B cell (primary cell): ENCODE measurements at regions not wholly inside any gene's neighbourhood (a gene's known extent, or its start where the extent isn't known, plus 50 kb on each side); places are given as distances from the start of the nearest gene placed in this dataset.

Experiments
- ATAC-seq: fragments of 200-7000 bp; cut with Tn5 transposase; one replicate; pipeline ENCODE4 v1.10.0; 2021; ENCODE audit warnings: low read depth, mild to moderate bottlenecking, moderate number of reproducible peaks, moderate library complexity
- CTCF ChIA-PET: fragments of 350-600 bp; sonication (Branson Sonifier 250); formaldehyde crosslinking; loops from one replicate; lab custom pipeline; 2021; ENCODE audit warnings: antibody characterized with exemption, inconsistent platforms; lab: Charles Lee
- POLR2A ChIA-PET: fragments of 350-600 bp; sonication (Branson Sonifier 250); formaldehyde crosslinking; loops from one replicate; lab custom pipeline; 2021; ENCODE audit warnings: antibody characterized with exemption; lab: Charles Lee
- DNase-seq: peaks from one replicate; pipeline ENCODE4 v3.0.0; 2013
- H2AFZ ChIP-seq: 2 replicates; pipeline ENCODE4 v1.6.1; 2012; ENCODE audit warnings: mild to moderate bottlenecking, low read depth, low read length; ENCODE audit not compliant: insufficient read depth, poor library complexity, severe bottlenecking
- H3K27ac ChIP-seq, 2 donors: 1 replicate in 1 of 2; 2 replicates in 1 of 2; pipeline ENCODE4 v1.5.1; 2012 to 2013; ENCODE audit warnings: low read length in 2 of 2, mild to moderate bottlenecking in 2 of 2, moderate library complexity in 1 of 2
- H3K27me3 ChIP-seq, 4 experiments: fragments of 200-600 bp in 1 of 4; sonication (generic) in 1 of 4; replicated peaks in 1 of 4; 1 replicate in 2 of 4; 2 replicates in 2 of 4; pipeline versions ENCODE4 v1.6.1 to v1.7.0; 2013 to 2016; ENCODE audit warnings: low read length in 3 of 4, mild to moderate bottlenecking in 2 of 4, mixed read lengths in 1 of 4, moderate library complexity in 1 of 4; ENCODE audit not compliant: insufficient read depth in 4 of 4, control insufficient read depth in 3 of 4; ENCODE audit errors: control extremely low read depth in 1 of 4
- H3K36me3 ChIP-seq, 2 experiments: replicated peaks in 1 of 2; 1 replicate in 1 of 2; 2 replicates in 1 of 2; pipeline versions ENCODE4 v1.6.1 to v1.7.1; 2013; ENCODE audit warnings: low read length in 1 of 2; ENCODE audit not compliant: insufficient read depth in 2 of 2, control insufficient read depth in 1 of 2; ENCODE audit errors: control extremely low read depth in 1 of 2, extremely low read depth in 1 of 2
- H3K4me1 ChIP-seq, 2 donors: fragments of 200-600 bp in 1 of 2; sonication (generic) in 1 of 2; 1 replicate in 1 of 2; 2 replicates in 1 of 2; pipeline versions ENCODE4 v1.5.1 to v1.6.1; 2013 to 2017; ENCODE audit warnings: low read length in 2 of 2; ENCODE audit not compliant: control insufficient read depth in 2 of 2, insufficient read depth in 2 of 2
- H3K4me2 ChIP-seq: replicated peaks from 2 replicates; pipeline ENCODE3; 2012; ENCODE audit warnings: mild to moderate bottlenecking, low read depth, low read length; ENCODE audit not compliant: poor library complexity, severe bottlenecking
- H3K4me3 ChIP-seq, 5 experiments: fragments of 200-600 bp in 1 of 5; sonication (generic) in 1 of 5; 1 replicate in 3 of 5; 2 replicates in 2 of 5; pipeline versions ENCODE4 v1.5.1 to v1.7.0; 2011 to 2016; ENCODE audit warnings: low read length in 4 of 5, mild to moderate bottlenecking in 4 of 5, low read depth in 2 of 5, control low read depth in 1 of 5, moderate library complexity in 1 of 5; ENCODE audit not compliant: insufficient read depth in 1 of 5; ENCODE audit errors: control extremely low read depth in 1 of 5, extremely low read depth in 1 of 5
- H3K79me2 ChIP-seq: fragments of 200-600 bp; sonication (generic); one replicate; pipeline ENCODE4 v1.6.0; 2016; ENCODE audit warnings: low read length; ENCODE audit not compliant: control insufficient read depth, insufficient read depth
- H3K9ac ChIP-seq: fragments of 200-600 bp; sonication (generic); 2 replicates; pipeline ENCODE4 v1.6.1; 2017; ENCODE audit warnings: mild to moderate bottlenecking, low read length, moderate library complexity
- H3K9me3 ChIP-seq, 3 donors: one replicate each; pipeline versions ENCODE4 v1.6.1 to v1.7.1; 2013; ENCODE audit warnings: low read length in 2 of 3; ENCODE audit not compliant: control insufficient read depth in 2 of 3, insufficient read depth in 1 of 3; ENCODE audit errors: control extremely low read depth in 1 of 3
- H4K20me1 ChIP-seq: 2 replicates; pipeline ENCODE4 v1.6.0; 2012; ENCODE audit warnings: mild to moderate bottlenecking, low read length; ENCODE audit not compliant: insufficient read depth, control insufficient read depth, poor library complexity, severe bottlenecking
- H3K27ac Mint-ChIP-seq: one replicate; pipeline ENCODE4 v1.8.0; 2021; ENCODE audit warnings: mixed read lengths
- H3K27me3 Mint-ChIP-seq: one replicate; pipeline ENCODE4 v1.8.0; 2021; ENCODE audit warnings: mixed read lengths
- H3K4me1 Mint-ChIP-seq: one replicate; pipeline ENCODE4 v1.8.0; 2021; ENCODE audit warnings: mixed read lengths
- H3K4me3 Mint-ChIP-seq: one replicate; pipeline ENCODE4 v1.8.0; 2021; ENCODE audit warnings: mixed read lengths
- H3K9me3 Mint-ChIP-seq: one replicate; pipeline ENCODE4 v1.8.0; 2022; ENCODE audit warnings: mixed read lengths; ENCODE audit not compliant: insufficient read depth
- EZH2 ChIP-seq: IDR thresholded peaks from 2 replicates; pipeline ENCODE4 v1.6.1; 2012; ENCODE audit warnings: borderline replicate concordance, low read depth, mild to moderate bottlenecking, moderate library complexity, low read length; ENCODE audit not compliant: insufficient read depth, poor library complexity, severe bottlenecking
- WGBS: methylation state at CpG from one replicate; pipeline ENCODE4 v1.1.5; 2013; ENCODE audit warnings: missing lambda C conversion rate; ENCODE audit not compliant: insufficient coverage; 5-methylcytosine and 5-hydroxymethylcytosine counted together
- intact Hi-C: fragments of 100-400 bp; cut with micrococcal nuclease; formaldehyde crosslinking; loops from one replicate; pipeline ENCODE4 v1.10.0; 2022
- TF ChIP-seq, protein P1 (sequence below): fragments of 200-600 bp; IDR thresholded peaks from one replicate; pipeline ENCODE4 v1.8.0; 2022; ENCODE audit warnings: antibody characterized with exemption, mild to moderate bottlenecking

DNA sequence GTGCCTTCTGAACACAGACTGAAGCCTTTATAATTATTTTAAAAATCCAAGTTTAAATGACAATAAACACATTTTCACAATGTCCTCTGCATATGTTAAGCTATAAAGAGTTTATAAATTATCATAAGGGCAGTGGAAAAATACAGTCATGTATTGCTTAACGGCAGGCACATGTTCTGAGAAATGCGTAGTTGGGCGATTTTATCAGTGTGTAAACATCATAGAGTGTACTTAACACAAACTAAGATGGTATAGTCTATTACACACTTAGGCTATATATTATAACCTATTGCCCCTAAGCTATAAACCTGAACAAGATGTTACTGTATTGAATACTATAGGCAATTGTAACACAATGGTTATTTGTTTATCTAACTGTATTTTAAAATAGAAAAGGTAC lies 254.7 kb downstream of the GABRG1 start:
- H3K9me3 Mint-ChIP-seq, result no peaks in the 10 kb centered on the region
- DNase-seq (no peak), ATAC-seq (no peak)
- no CpG with 5 or more reads among the region's 3 CpGs for WGBS
- ChIA-PET POLR2A (no interaction called here), CTCF (no interaction called here)
- intact Hi-C loops, result no loop called here
- H2AFZ ChIP-seq, result no peak overlapping the region
- H3K4me2 ChIP-seq, result no peak overlapping the region
- TF ChIP-seq, protein P1, sequence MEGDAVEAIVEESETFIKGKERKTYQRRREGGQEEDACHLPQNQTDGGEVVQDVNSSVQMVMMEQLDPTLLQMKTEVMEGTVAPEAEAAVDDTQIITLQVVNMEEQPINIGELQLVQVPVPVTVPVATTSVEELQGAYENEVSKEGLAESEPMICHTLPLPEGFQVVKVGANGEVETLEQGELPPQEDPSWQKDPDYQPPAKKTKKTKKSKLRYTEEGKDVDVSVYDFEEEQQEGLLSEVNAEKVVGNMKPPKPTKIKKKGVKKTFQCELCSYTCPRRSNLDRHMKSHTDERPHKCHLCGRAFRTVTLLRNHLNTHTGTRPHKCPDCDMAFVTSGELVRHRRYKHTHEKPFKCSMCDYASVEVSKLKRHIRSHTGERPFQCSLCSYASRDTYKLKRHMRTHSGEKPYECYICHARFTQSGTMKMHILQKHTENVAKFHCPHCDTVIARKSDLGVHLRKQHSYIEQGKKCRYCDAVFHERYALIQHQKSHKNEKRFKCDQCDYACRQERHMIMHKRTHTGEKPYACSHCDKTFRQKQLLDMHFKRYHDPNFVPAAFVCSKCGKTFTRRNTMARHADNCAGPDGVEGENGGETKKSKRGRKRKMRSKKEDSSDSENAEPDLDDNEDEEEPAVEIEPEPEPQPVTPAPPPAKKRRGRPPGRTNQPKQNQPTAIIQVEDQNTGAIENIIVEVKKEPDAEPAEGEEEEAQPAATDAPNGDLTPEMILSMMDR, result no peak
- TF ChIP-seq EZH2, result no peak
- no peaks in the 10 kb centered on the region for H4K20me1 ChIP-seq
- H3K36me3 ChIP-seq, result no peaks in the 10 kb centered on the region
- no peak overlapping the region for H3K4me3 Mint-ChIP-seq
- H3K27ac ChIP-seq, result no peak overlapping the region
- no peaks in the 10 kb centered on the region for H3K4me1 Mint-ChIP-seq
- no peaks in the 10 kb centered on the region for H3K27me3 ChIP-seq
- no peak overlapping the region for H3K9ac ChIP-seq
- H3K27ac Mint-ChIP-seq, result no peak overlapping the region
- no peaks in the 10 kb centered on the region for H3K27me3 Mint-ChIP-seq
- H3K9me3 ChIP-seq, result no peaks in the 10 kb centered on the region
- no peak overlapping the region for H3K4me3 ChIP-seq
- H3K79me2 ChIP-seq, result no peaks in the 10 kb centered on the region
- no peaks in the 10 kb centered on the region for H3K4me1 ChIP-seq

DNA sequence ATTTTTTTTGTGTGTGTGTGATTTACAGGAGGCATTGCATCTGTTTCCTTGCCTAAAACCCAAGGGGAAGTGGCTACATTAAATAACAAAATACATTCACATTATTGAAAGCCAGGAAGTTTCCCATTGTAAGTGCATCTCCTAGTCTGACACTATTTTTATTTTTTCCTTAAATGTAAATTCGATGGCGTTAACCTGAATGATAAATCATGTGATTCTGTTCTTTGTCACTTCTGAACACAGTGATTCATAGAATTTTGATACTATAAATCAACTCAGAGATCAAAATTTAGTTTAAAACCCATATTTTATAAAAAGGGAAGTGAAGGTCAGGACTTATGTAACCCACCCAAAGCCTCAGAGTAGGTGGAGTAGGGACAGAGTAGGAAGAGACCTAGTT lies 258.1 kb downstream of the GABRG1 start:
- no peak overlapping the region for H3K27ac ChIP-seq
- H3K27me3 ChIP-seq, result no peaks in the 10 kb centered on the region
- no CpG with 5 or more reads among the region's 2 CpGs for WGBS
- TF ChIP-seq, protein P1, result no peak
- TF ChIP-seq EZH2, result no peak
- no peak overlapping the region for H3K27ac Mint-ChIP-seq
- H3K36me3 ChIP-seq, result no peaks in the 10 kb centered on the region
- no peaks in the 10 kb centered on the region for H3K79me2 ChIP-seq
- H3K4me1 ChIP-seq, result no peaks in the 10 kb centered on the region
- no peak overlapping the region for H3K4me3 ChIP-seq
- no peaks in the 10 kb centered on the region for H3K9me3 ChIP-seq
- no peaks in the 10 kb centered on the region for H3K27me3 Mint-ChIP-seq
- no peak overlapping the region for H2AFZ ChIP-seq
- ATAC-seq, result no peak
- POLR2A ChIA-PET, result no interaction called here
- no peak for DNase-seq
- no peaks in the 10 kb centered on the region for H3K4me1 Mint-ChIP-seq
- no peaks in the 10 kb centered on the region for H4K20me1 ChIP-seq
- CTCF ChIA-PET, result no interaction called here
- no peaks in the 10 kb centered on the region for H3K9me3 Mint-ChIP-seq
- no peak overlapping the region for H3K4me2 ChIP-seq
- intact Hi-C loops, result no loop called here
- no peak overlapping the region for H3K4me3 Mint-ChIP-seq
- no peak overlapping the region for H3K9ac ChIP-seq
